Transverse colon (tissue), 4 donors: ENCODE measurements at regions not wholly inside any gene's neighbourhood (a gene's known extent, or its start where the extent isn't known, plus 50 kb on each side); places are given as distances from the start of the nearest gene placed in this dataset.

Source experiments
- CTCF ChIP-seq, 5 experiments: fragments of 200-600 bp in 3 of 5; fragments of 450-650 bp in 2 of 5; sonication (generic) in 3 of 5; IDR thresholded peaks; 1 replicate in 2 of 5; 2 replicates in 3 of 5; pipeline ENCODE4 v1.5.1; 2016 to 2017; ENCODE audit warnings: antibody characterized with exemption in 5 of 5, inconsistent platforms in 3 of 5, mild to moderate bottlenecking in 2 of 5, moderate library complexity in 1 of 5
- POLR2A ChIP-seq: fragments of 450-650 bp; IDR thresholded peaks from one replicate; pipeline ENCODE4 v1.6.1; 2016; ENCODE audit warnings: antibody characterized with exemption, mild to moderate bottlenecking, moderate library complexity
- POLR2AphosphoS5 ChIP-seq, 3 donors: sonication (generic); formaldehyde crosslinking; IDR thresholded peaks; one replicate each; pipeline ENCODE4 v1.6.1; 2016; ENCODE audit warnings: antibody characterized with exemption in 3 of 3

GRCh38 chrX:10783451-10783995 is 163.1 kb upstream of the MID1 start:
- TF ChIP-seq CTCF (IDR thresholded peaks at IDR 0.05) (no peak), POLR2AphosphoS5 (IDR thresholded peaks at IDR 0.05) (no peak), POLR2A (no peak)
